ENCODE measurements at regions not wholly inside any gene's neighbourhood (a gene's known extent, or its start where the extent isn't known, plus 50 kb on each side); places are given as distances from the start of the nearest gene placed in this dataset.

- TF ChIP-seq ZNF146 (tag by site-specific recombination; IDR thresholded peaks at IDR 0.05) (no peak), BCL11B (tag by site-specific recombination; IDR thresholded peaks at IDR 0.05; ENCODE audit: low read depth) (no peak), PRDM4 (tag by site-specific recombination; IDR thresholded peaks at IDR 0.05) (no peak), ZNF426 (tag by site-specific recombination; IDR thresholded peaks at IDR 0.05) (no peak), IKZF3 (tag by site-specific recombination; IDR thresholded peaks at IDR 0.05) (no peak), MZF1 (tag by site-specific recombination; IDR thresholded peaks at IDR 0.05; ENCODE audit: borderline replicate concordance) (no peak), ZNF132 (tag by site-specific recombination; IDR thresholded peaks at IDR 0.05; ENCODE audit: borderline replicate concordance) (no peak), RBAK (tag by site-specific recombination; IDR thresholded peaks at IDR 0.05) (no peak), EGR2 (tag by site-specific recombination; IDR thresholded peaks at IDR 0.05; ENCODE audit: low read depth) (no peak), ZNF148 (tag by site-specific recombination; IDR thresholded peaks at IDR 0.05; ENCODE audit: borderline replicate concordance) (no peak), TCF7L2 (IDR thresholded peaks at IDR 0.05; ENCODE audit: borderline replicate concordance, low read depth, low read length) (no peak), ZNF37A (tag by site-specific recombination; IDR thresholded peaks at IDR 0.05) (no peak), GFI1B (tag by site-specific recombination; IDR thresholded peaks at IDR 0.05) (no peak), PBX3 (CRISPR knock-in tag; IDR thresholded peaks at IDR 0.05) (no peak), SCRT2 (tag by site-specific recombination; IDR thresholded peaks at IDR 0.05) (no peak), ZNF513 (tag by site-specific recombination; IDR thresholded peaks at IDR 0.05) (no peak), SALL2 (tag by site-specific recombination; IDR thresholded peaks at IDR 0.05; ENCODE audit: borderline replicate concordance) (no peak)
- no peaks in the 10 kb centered on the region for H3K36me3 ChIP-seq (ENCODE audit: control insufficient read depth in 2 of 2, insufficient read depth in 1 of 2, low read length in 2 of 2)
- CTCF ChIA-PET, result no interaction called here
- no peak overlapping the region for H3K27ac ChIP-seq (ENCODE audit: extremely low read depth, low read depth, low read length)
- no peaks in the 10 kb centered on the region for H3K9me3 ChIP-seq (ENCODE audit: control insufficient read depth, insufficient read depth, low read depth, low read length)
- H3K4me1 ChIP-seq (ENCODE audit: control insufficient read depth, insufficient read depth, low read length), result no peaks in the 10 kb centered on the region
- POLR2A ChIA-PET, result no interaction called here
- H3K4me3 ChIP-seq (ENCODE audit: low read depth, low read length), result no peak overlapping the region
Measured at GRCh38 chrX:21056622-21057021, 317.6 kb upstream of the CNKSR2 start.

GRCh38 chrX:21047034-21047455 lies 327.2 kb upstream of the CNKSR2 start:
- ChIA-PET POLR2A (no interaction called here), CTCF (no interaction called here)
- no peak for TF ChIP-seq ZNF837 (tag by site-specific recombination; IDR thresholded peaks at IDR 0.05)
- no peak for TF ChIP-seq ZNF600 (tag by site-specific recombination; IDR thresholded peaks at IDR 0.05)
- no peaks in the 10 kb centered on the region for H3K36me3 ChIP-seq (ENCODE audit: control insufficient read depth in 2 of 2, insufficient read depth in 1 of 2, low read length in 2 of 2)
- no peak overlapping the region for H3K4me3 ChIP-seq (ENCODE audit: low read depth, low read length)
- no peaks in the 10 kb centered on the region for H3K4me1 ChIP-seq (ENCODE audit: control insufficient read depth, insufficient read depth, low read length)
- H3K27ac ChIP-seq (ENCODE audit: extremely low read depth, low read depth, low read length), result no peak overlapping the region
- H3K9me3 ChIP-seq (ENCODE audit: control insufficient read depth, insufficient read depth, low read depth, low read length), result no peaks in the 10 kb centered on the region
